ENCODE measurements at regions not wholly inside any gene's neighbourhood (a gene's known extent, or its start where the extent isn't known, plus 50 kb on each side); places are given as distances from the start of the nearest gene placed in this dataset.
A peak's percentile ranks its signal among the peaks of the same experiment; 100 is the strongest.

DNA sequence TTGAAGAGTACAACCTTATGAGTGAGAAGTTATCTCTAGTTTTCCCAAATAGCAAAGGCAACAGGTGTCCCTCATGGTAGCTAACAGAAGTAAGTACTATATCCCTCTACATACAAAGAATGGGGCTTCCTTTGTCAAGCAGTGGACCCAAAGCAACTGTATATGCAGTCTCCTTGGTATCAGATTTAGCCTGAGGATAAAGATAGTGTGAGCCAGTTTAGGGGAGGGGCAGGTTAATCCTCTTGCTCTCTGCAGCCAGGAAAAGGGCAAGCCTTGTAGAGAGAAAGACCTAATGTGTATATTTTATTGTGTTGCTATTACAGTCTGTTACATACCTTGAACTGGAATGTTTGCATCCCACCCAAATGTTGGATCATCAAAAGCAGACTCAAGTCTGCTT lies 117.9 kb upstream of the COL8A1 start:
- Histone ChIP-seq H3K9me3 (ENCODE audit: low read depth) (no peaks in the 10 kb centered on the region), H3K36me3 (no peaks in the 10 kb centered on the region), H3K4me1 (peaks cover 18% of the 10 kb centered on the region), H3K4me2 (peak overlapping the region; percentile 19), H3K9ac (no peak overlapping the region), H2AFZ (replicated peaks) (no peak overlapping the region), H3K27me3 (no peaks in the 10 kb centered on the region), H3K79me2 (ENCODE audit: low read depth) (no peaks in the 10 kb centered on the region), H4K20me1 (ENCODE audit: low read depth) (no peaks in the 10 kb centered on the region), H3K27ac (no peak overlapping the region), H3F3A (ENCODE audit: low read depth) (no peaks in the 10 kb centered on the region), H3K4me3 (no peak overlapping the region)
- H3K9me3 Mint-ChIP-seq, result no peaks in the 10 kb centered on the region
- H3K4me1 Mint-ChIP-seq, result no peaks in the 10 kb centered on the region
- H3K27me3 Mint-ChIP-seq (ENCODE audit: insufficient read depth, low read depth), result no peaks in the 10 kb centered on the region
- TF ChIP-seq EZH2 (IDR thresholded peaks at IDR 0.05) (no peak), EZH2phosphoT487 (IDR thresholded peaks at IDR 0.05) (no peak)
- TF ChIP-seq, protein P1, sequence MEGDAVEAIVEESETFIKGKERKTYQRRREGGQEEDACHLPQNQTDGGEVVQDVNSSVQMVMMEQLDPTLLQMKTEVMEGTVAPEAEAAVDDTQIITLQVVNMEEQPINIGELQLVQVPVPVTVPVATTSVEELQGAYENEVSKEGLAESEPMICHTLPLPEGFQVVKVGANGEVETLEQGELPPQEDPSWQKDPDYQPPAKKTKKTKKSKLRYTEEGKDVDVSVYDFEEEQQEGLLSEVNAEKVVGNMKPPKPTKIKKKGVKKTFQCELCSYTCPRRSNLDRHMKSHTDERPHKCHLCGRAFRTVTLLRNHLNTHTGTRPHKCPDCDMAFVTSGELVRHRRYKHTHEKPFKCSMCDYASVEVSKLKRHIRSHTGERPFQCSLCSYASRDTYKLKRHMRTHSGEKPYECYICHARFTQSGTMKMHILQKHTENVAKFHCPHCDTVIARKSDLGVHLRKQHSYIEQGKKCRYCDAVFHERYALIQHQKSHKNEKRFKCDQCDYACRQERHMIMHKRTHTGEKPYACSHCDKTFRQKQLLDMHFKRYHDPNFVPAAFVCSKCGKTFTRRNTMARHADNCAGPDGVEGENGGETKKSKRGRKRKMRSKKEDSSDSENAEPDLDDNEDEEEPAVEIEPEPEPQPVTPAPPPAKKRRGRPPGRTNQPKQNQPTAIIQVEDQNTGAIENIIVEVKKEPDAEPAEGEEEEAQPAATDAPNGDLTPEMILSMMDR (IDR thresholded peaks at IDR 0.05), result no peak
- H3K4me3 Mint-ChIP-seq, result no peak overlapping the region
- no peaks in the 10 kb centered on the region for H3K36me3 Mint-ChIP-seq
- peak; percentile 62 for DNase-seq (ENCODE audit: low spot score)
- H3K27ac Mint-ChIP-seq, result no peak overlapping the region

DNA sequence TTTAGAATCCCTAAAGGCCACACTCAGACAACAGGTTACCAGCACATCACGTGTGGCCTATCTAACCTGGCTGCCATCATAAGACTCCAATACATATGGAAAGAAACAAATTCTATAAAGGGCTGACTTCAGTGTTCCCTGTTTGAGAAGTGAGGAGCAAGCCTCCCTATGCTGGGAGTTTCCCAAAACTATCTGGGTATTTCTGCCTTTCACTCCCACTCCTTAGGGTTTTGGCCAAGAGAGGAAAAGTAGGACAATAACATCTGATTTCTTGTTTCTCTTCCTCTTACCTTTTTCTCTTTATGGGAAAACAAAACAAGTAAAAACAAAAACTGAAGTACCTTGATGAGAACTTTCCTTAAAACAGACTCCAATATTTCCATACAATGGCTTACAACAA lies 121.5 kb upstream of the COL8A1 start:
- no peak overlapping the region for H3K9ac ChIP-seq
- H3K27ac Mint-ChIP-seq, result no peak overlapping the region
- H3K36me3 Mint-ChIP-seq, result no peaks in the 10 kb centered on the region
- no peaks in the 10 kb centered on the region for H3K27me3 Mint-ChIP-seq (ENCODE audit: insufficient read depth, low read depth)
- H2AFZ ChIP-seq (replicated peaks), result no peak overlapping the region
- peaks cover 18% of the 10 kb centered on the region for H3K4me1 ChIP-seq
- no peaks in the 10 kb centered on the region for H3K9me3 Mint-ChIP-seq
- no peak for DNase-seq (ENCODE audit: low spot score)
- no peaks in the 10 kb centered on the region for H4K20me1 ChIP-seq (ENCODE audit: low read depth)
- TF ChIP-seq EZH2 (IDR thresholded peaks at IDR 0.05), result no peak
- TF ChIP-seq EZH2phosphoT487 (IDR thresholded peaks at IDR 0.05), result no peak
- TF ChIP-seq, protein P1 (IDR thresholded peaks at IDR 0.05), result no peak
- H3F3A ChIP-seq (ENCODE audit: low read depth), result no peaks in the 10 kb centered on the region
- no peak overlapping the region for H3K4me3 ChIP-seq
- no peaks in the 10 kb centered on the region for H3K79me2 ChIP-seq (ENCODE audit: low read depth)
- H3K36me3 ChIP-seq, result no peaks in the 10 kb centered on the region
- H3K4me3 Mint-ChIP-seq, result no peak overlapping the region
- no peaks in the 10 kb centered on the region for H3K27me3 ChIP-seq
- H3K9me3 ChIP-seq (ENCODE audit: low read depth), result no peaks in the 10 kb centered on the region
- H3K4me2 ChIP-seq, result no peak overlapping the region
- H3K4me1 Mint-ChIP-seq, result no peaks in the 10 kb centered on the region
- H3K27ac ChIP-seq, result no peak overlapping the region

DNA sequence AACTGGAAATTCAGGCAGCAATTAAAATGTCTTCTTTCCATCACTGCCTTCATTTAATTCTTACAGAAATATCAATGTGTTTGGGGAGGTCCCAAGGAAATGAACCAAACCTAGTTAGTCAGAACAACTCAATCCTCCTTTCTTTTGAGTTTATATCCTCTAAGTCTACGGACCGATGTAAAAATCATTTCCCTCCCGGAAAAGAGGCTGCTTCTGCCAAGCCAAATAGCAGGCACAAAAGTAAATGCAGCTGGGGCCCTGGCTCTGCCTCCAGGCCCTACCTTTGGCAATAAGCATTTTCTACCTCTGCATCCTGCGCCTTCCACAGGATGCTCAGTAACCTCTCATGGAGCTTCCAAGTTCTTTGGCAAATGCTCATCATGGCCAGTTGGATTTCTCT lies 122.5 kb upstream of the COL8A1 start:
- Mint-ChIP-seq H3K4me1 (no peaks in the 10 kb centered on the region), H3K4me3 (no peak overlapping the region), H3K27me3 (ENCODE audit: insufficient read depth, low read depth) (no peaks in the 10 kb centered on the region), H3K9me3 (no peaks in the 10 kb centered on the region), H3K36me3 (no peaks in the 10 kb centered on the region), H3K27ac (no peak overlapping the region)
- no peaks in the 10 kb centered on the region for H3K9me3 ChIP-seq (ENCODE audit: low read depth)
- H2AFZ ChIP-seq (replicated peaks), result no peak overlapping the region
- H4K20me1 ChIP-seq (ENCODE audit: low read depth), result no peaks in the 10 kb centered on the region
- H3F3A ChIP-seq (ENCODE audit: low read depth), result no peaks in the 10 kb centered on the region
- no peaks in the 10 kb centered on the region for H3K27me3 ChIP-seq
- no peak overlapping the region for H3K9ac ChIP-seq
- H3K79me2 ChIP-seq (ENCODE audit: low read depth), result no peaks in the 10 kb centered on the region
- H3K36me3 ChIP-seq, result no peaks in the 10 kb centered on the region
- no peak overlapping the region for H3K4me2 ChIP-seq
- no peak for DNase-seq (ENCODE audit: low spot score)
- peaks cover 18% of the 10 kb centered on the region for H3K4me1 ChIP-seq
- TF ChIP-seq EZH2 (IDR thresholded peaks at IDR 0.05), result no peak
- no peak for TF ChIP-seq EZH2phosphoT487 (IDR thresholded peaks at IDR 0.05)
- TF ChIP-seq, protein P1 (IDR thresholded peaks at IDR 0.05), result no peak
- H3K4me3 ChIP-seq, result no peak overlapping the region
- no peak overlapping the region for H3K27ac ChIP-seq

Data from neural progenitor cell (in vitro differentiated cells).